HepG2 (cell line): ENCODE measurements at regions not wholly inside any gene's neighbourhood (a gene's known extent, or its start where the extent isn't known, plus 50 kb on each side); places are given as distances from the start of the nearest gene placed in this dataset.

Experiments used
- ATAC-seq: fragments of 200-7000 bp; cut with Tn5 transposase; 3 replicates; pipeline ENCODE4 v1.9.1; 2020; ENCODE audit warnings: mild to moderate bottlenecking, moderate library complexity
- BruUV-seq: library from RNA; stranded (reverse); fragments of 400-500 nt; replicated peaks from 2 replicates; lab custom pipeline; 2021; lab: Mats Ljungman, UMichigan
- CTCF ChIA-PET: fragments of 300-600 bp; formaldehyde crosslinking; extraction: SDS; loops from one replicate; lab custom pipeline; 2021; ENCODE audit warnings: low total read pairs, inconsistent platforms, low intra/inter-chr PET ratio; lab: Yijun Ruan, JAX
- POLR2A ChIA-PET: fragments of 350-600 bp; sonication (Branson Sonifier 250); formaldehyde crosslinking; loops from one replicate; lab custom pipeline; 2020; ENCODE audit warnings: antibody characterized with exemption, inconsistent platforms; lab: Yijun Ruan, JAX
- DNase-seq: peaks from one replicate; pipeline ENCODE4 v3.0.0-alpha.2; 2015; ENCODE audit warnings: low spot score
- FAIRE-seq: peaks from 3 replicates; lab custom pipeline; 2011; peaks lifted over from hg19 to GRCh38; lab: Jason Lieb, UNC
- H2AFZ ChIP-seq: one replicate; pipeline ENCODE4 v1.6.1; 2011; ENCODE audit warnings: low read length, inconsistent platforms
- H3K27ac ChIP-seq: fragments of 300-600 bp; 3 replicates; pipeline ENCODE4 v1.8.0; 2011; ENCODE audit warnings: mixed run types, mild to moderate bottlenecking, mixed read lengths, low read length, inconsistent platforms; ENCODE audit not compliant: insufficient read depth; ENCODE audit errors: extremely low read length
- H3K27me3 ChIP-seq, 2 experiments: fragments of 200-600 bp in 1 of 2; 2 replicates in 1 of 2; 3 replicates in 1 of 2; pipeline versions ENCODE4 v1.6.0 to v1.8.0; 2011; ENCODE audit warnings: low read length in 2 of 2, mild to moderate bottlenecking in 2 of 2, moderate library complexity in 2 of 2, inconsistent platforms in 1 of 2; ENCODE audit not compliant: insufficient read depth in 2 of 2, control insufficient read depth in 1 of 2
- H3K36me3 ChIP-seq, 2 experiments: fragments of 200-600 bp in 1 of 2; replicated peaks in 1 of 2; 2 replicates in 1 of 2; 3 replicates in 1 of 2; pipeline versions ENCODE4 v1.5.1 to v1.8.0; 2011; ENCODE audit warnings: low read length in 2 of 2, inconsistent platforms in 1 of 2; ENCODE audit not compliant: insufficient read depth in 2 of 2, control insufficient read depth in 1 of 2
- H3K4me1 ChIP-seq: 2 replicates; pipeline ENCODE4 v1.5.1; 2012; ENCODE audit warnings: low read length, inconsistent platforms; ENCODE audit not compliant: insufficient read depth
- H3K4me2 ChIP-seq: 2 replicates; pipeline ENCODE4 v1.6.0; 2011; ENCODE audit warnings: low read depth, low read length, inconsistent platforms
- H3K4me3 ChIP-seq, 3 experiments: fragments of 200-600 bp in 1 of 3; sonication (generic), shearing (Covaris generic) in 1 of 3; replicated peaks in 1 of 3; 2 replicates each; pipeline ENCODE4 v1.5.1; 2011 to 2016; ENCODE audit warnings: low read length in 3 of 3, inconsistent platforms in 2 of 3, low read depth in 2 of 3, mild to moderate bottlenecking in 2 of 3, control low read depth in 1 of 3, mixed read lengths in 1 of 3; ENCODE audit not compliant: insufficient read depth in 1 of 3
- H3K79me2 ChIP-seq: one replicate; pipeline ENCODE4 v1.6.1; 2011; ENCODE audit warnings: low read length, inconsistent platforms; ENCODE audit not compliant: insufficient read depth
- H3K9ac ChIP-seq: 2 replicates; pipeline ENCODE4 v1.6.0; 2011; ENCODE audit warnings: mild to moderate bottlenecking, low read depth, low read length, inconsistent platforms; ENCODE audit not compliant: insufficient read depth
- H3K9me3 ChIP-seq: 2 replicates; pipeline ENCODE4 v1.5.1; 2012; ENCODE audit warnings: mild to moderate bottlenecking, low read length
- H4K20me1 ChIP-seq: 2 replicates; pipeline ENCODE4 v1.6.0; 2011; ENCODE audit warnings: inconsistent platforms, mild to moderate bottlenecking, low read length, moderate library complexity; ENCODE audit not compliant: insufficient read depth
- AFF4 ChIP-seq: sonication (generic); formaldehyde crosslinking; IDR thresholded peaks from 2 replicates; pipeline ENCODE4 v1.4.0; 2020; ENCODE audit warnings: missing genetic modification reagents
- CHD2 ChIP-seq: IDR thresholded peaks from 2 replicates; pipeline ENCODE4 v1.6.1; 2011; ENCODE audit warnings: low read depth, low read length, improper control_type of control experiment
- GPN1 ChIP-seq: sonication (generic); formaldehyde crosslinking; IDR thresholded peaks from 2 replicates; pipeline ENCODE4 v1.5.1; 2020; ENCODE audit warnings: missing genetic modification reagents, borderline replicate concordance
- IRF1 ChIP-seq: sonication (generic); formaldehyde crosslinking; IDR thresholded peaks from 2 replicates; pipeline ENCODE4 v1.4.0; 2020; ENCODE audit warnings: low read depth, mild to moderate bottlenecking, missing genetic modification reagents
- JUNB ChIP-seq: sonication (generic); formaldehyde crosslinking; IDR thresholded peaks from 2 replicates; pipeline ENCODE4 v1.8.0; 2022; ENCODE audit warnings: missing genetic modification reagents, mild to moderate bottlenecking, borderline replicate concordance
- MTA3 ChIP-seq: sonication (generic); formaldehyde crosslinking; IDR thresholded peaks from 2 replicates; pipeline ENCODE4 v1.4.0; 2020; ENCODE audit warnings: missing genetic modification reagents
- PAX8 ChIP-seq: sonication (generic); formaldehyde crosslinking; IDR thresholded peaks from 2 replicates; pipeline ENCODE4 v1.8.0; 2022; ENCODE audit warnings: mild to moderate bottlenecking, missing genetic modification reagents, borderline replicate concordance
- RAD21 ChIP-seq: fragments of 450-650 bp; formaldehyde crosslinking; IDR thresholded peaks from 2 replicates; pipeline ENCODE4 v1.5.0; 2020; ENCODE audit warnings: mild to moderate bottlenecking
- SMAD1 ChIP-seq: sonication (generic); formaldehyde crosslinking; IDR thresholded peaks from 2 replicates; pipeline ENCODE4 v1.4.0; 2020; ENCODE audit warnings: missing genetic modification reagents, low read depth, mild to moderate bottlenecking, borderline replicate concordance
- SMARCE1 ChIP-seq: fragments of 450-650 bp; IDR thresholded peaks from 2 replicates; pipeline ENCODE4 v1.6.1; 2017; ENCODE audit warnings: borderline replicate concordance
- TMF1 ChIP-seq: sonication (generic); formaldehyde crosslinking; IDR thresholded peaks from 2 replicates; pipeline ENCODE4 v1.8.1; 2022; ENCODE audit warnings: low read depth, missing genetic modification reagents
- ZBTB7B ChIP-seq: sonication (generic); formaldehyde crosslinking; IDR thresholded peaks from 2 replicates; pipeline ENCODE4 v1.4.0; 2020; ENCODE audit warnings: missing genetic modification reagents
- ZC3H13 ChIP-seq: sonication (generic); formaldehyde crosslinking; IDR thresholded peaks from 2 replicates; pipeline ENCODE4 v1.8.1; 2023; ENCODE audit warnings: mild to moderate bottlenecking, missing genetic modification reagents, moderate library complexity
- ZNF138 ChIP-seq: sonication (generic); formaldehyde crosslinking; IDR thresholded peaks from 2 replicates; pipeline ENCODE4 v1.5.0; 2020; ENCODE audit warnings: mild to moderate bottlenecking, low read depth, missing genetic modification reagents
- ZNF382 ChIP-seq: sonication (generic); formaldehyde crosslinking; IDR thresholded peaks from 2 replicates; pipeline ENCODE4 v1.5.0; 2020; ENCODE audit warnings: missing genetic modification reagents, mild to moderate bottlenecking, borderline replicate concordance
- ZNF451 ChIP-seq: sonication (generic); formaldehyde crosslinking; IDR thresholded peaks from 2 replicates; pipeline ENCODE4 v1.5.0; 2020; ENCODE audit warnings: mild to moderate bottlenecking, missing genetic modification reagents
- ZNF547 ChIP-seq: sonication (generic); formaldehyde crosslinking; IDR thresholded peaks from 2 replicates; pipeline ENCODE4 v1.5.1; 2020; ENCODE audit warnings: mild to moderate bottlenecking, missing genetic modification reagents
- ZNF678 ChIP-seq: sonication (generic); formaldehyde crosslinking; IDR thresholded peaks from 2 replicates; pipeline ENCODE4 v1.4.0; 2020; ENCODE audit warnings: mild to moderate bottlenecking, missing genetic modification reagents
- ZSCAN22 ChIP-seq: sonication (generic); formaldehyde crosslinking; IDR thresholded peaks from 2 replicates; pipeline ENCODE4 v1.4.0; 2020; ENCODE audit warnings: mild to moderate bottlenecking, missing genetic modification reagents
- WGBS: methylation state at CpG from one replicate; pipeline ENCODE4 v1.1.6; 2017; ENCODE audit warnings: low lambda C conversion rate; 5-methylcytosine and 5-hydroxymethylcytosine counted together
- in situ Hi-C: cut with HindIII; loops from 2 replicates; pipeline ENCODE4 v1.10.0; 2017; ENCODE audit warnings: low pct_unique_long_range_greater_than_20kb; ENCODE audit not compliant: extremely low pct_ligation_motif_present
- intact Hi-C: fragments of 100-400 bp; cut with micrococcal nuclease; formaldehyde crosslinking; loops from one replicate; pipeline ENCODE4 v1.10.0; 2022; ENCODE audit not compliant: unreplicated experiment

- H3K4me1 ChIP-seq = peaks cover 6% of the 10 kb centered on the region; the same call in 1 of the 2 replicates
- CTCF ChIA-PET = no interaction called here
- in situ Hi-C loops = no loop called here
- no peak overlapping the region for H3K4me2 ChIP-seq
- H3K9me3 ChIP-seq = no peaks in the 10 kb centered on the region
- no TSS peak for BruUV-seq
- peaks cover 2 to 21% of the 10 kb centered on the region in 2 experiments; a peak in 3 of 5 replicates for H3K27me3 ChIP-seq
- FAIRE-seq = no peak
- no peak for TF ChIP-seq ZBTB7B (CRISPR knock-in tag)
- no peak for TF ChIP-seq ZSCAN22 (CRISPR knock-in tag)
- TF ChIP-seq ZNF547 (CRISPR knock-in tag) = no peak
- TF ChIP-seq ZNF382 (CRISPR knock-in tag) = no peak
- TF ChIP-seq PAX8 (CRISPR knock-in tag) = no peak
- TF ChIP-seq MTA3 (CRISPR knock-in tag) = no peak
- no peak for TF ChIP-seq ZC3H13 (CRISPR knock-in tag)
- TF ChIP-seq SMARCE1 = no peak
- no peak for TF ChIP-seq IRF1
- TF ChIP-seq GPN1 (CRISPR knock-in tag) = no peak
- TF ChIP-seq ZNF451 (CRISPR knock-in tag) = no peak
- no peak for TF ChIP-seq CHD2
- TF ChIP-seq TMF1 (CRISPR knock-in tag) = no peak
- TF ChIP-seq SMAD1 (CRISPR knock-in tag) = no peak
- no peak for TF ChIP-seq ZNF678 (CRISPR knock-in tag)
- no peak for TF ChIP-seq JUNB (CRISPR knock-in tag)
- no peak for TF ChIP-seq AFF4 (CRISPR knock-in tag)
- TF ChIP-seq RAD21 = no peak
- TF ChIP-seq ZNF138 = no peak
- TF ChIP-seq, all 625 proteins: peak for 0
- H3K4me3 ChIP-seq = no peak overlapping the region
- no peak for ATAC-seq
- no peaks in the 10 kb centered on the region for H4K20me1 ChIP-seq
- H3K36me3 ChIP-seq = no peaks in the 10 kb centered on the region
- WGBS = 45% methylated on average over 9 of the region's 11 CpGs
- POLR2A ChIA-PET = no interaction called here
- intact Hi-C loops = no loop called here
- H3K79me2 ChIP-seq = no peaks in the 10 kb centered on the region
- DNase-seq = no peak
- no peak overlapping the region for H3K9ac ChIP-seq
- H3K27ac ChIP-seq = no peak overlapping the region
- no peak overlapping the region for H2AFZ ChIP-seq
Observed at GRCh38 chr15:100705841-100706240, 103.5 kb downstream of the ASB7 start.
